ENCODE measurements at regions not wholly inside any gene's neighbourhood (a gene's known extent, or its start where the extent isn't known, plus 50 kb on each side); places are given as distances from the start of the nearest gene placed in this dataset.

DNA sequence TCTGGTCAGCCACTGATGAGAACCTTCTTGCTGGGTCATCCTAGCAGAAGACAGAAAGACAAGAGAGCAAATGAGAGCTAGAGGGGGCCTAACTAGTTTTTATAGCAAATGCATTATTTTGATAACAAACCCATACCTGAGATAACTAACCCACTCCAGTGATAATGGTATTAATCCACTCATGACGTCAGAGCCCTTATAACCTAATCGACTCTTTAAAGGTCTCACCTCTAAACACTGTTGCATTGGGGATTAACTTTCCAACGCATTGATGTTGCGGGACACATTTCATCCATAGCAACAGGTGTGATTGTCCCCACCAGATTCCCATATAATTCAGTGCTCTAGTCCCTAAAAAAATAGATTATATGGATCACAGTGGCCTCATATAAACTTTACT is 312.1 kb downstream of the HTR1B start:
- TF ChIP-seq, protein P1, sequence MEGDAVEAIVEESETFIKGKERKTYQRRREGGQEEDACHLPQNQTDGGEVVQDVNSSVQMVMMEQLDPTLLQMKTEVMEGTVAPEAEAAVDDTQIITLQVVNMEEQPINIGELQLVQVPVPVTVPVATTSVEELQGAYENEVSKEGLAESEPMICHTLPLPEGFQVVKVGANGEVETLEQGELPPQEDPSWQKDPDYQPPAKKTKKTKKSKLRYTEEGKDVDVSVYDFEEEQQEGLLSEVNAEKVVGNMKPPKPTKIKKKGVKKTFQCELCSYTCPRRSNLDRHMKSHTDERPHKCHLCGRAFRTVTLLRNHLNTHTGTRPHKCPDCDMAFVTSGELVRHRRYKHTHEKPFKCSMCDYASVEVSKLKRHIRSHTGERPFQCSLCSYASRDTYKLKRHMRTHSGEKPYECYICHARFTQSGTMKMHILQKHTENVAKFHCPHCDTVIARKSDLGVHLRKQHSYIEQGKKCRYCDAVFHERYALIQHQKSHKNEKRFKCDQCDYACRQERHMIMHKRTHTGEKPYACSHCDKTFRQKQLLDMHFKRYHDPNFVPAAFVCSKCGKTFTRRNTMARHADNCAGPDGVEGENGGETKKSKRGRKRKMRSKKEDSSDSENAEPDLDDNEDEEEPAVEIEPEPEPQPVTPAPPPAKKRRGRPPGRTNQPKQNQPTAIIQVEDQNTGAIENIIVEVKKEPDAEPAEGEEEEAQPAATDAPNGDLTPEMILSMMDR (IDR thresholded peaks at IDR 0.05; ENCODE audit: poor library complexity), result no peak
- TF ChIP-seq EZH2 (IDR thresholded peaks at IDR 0.05; ENCODE audit: borderline replicate concordance) (no peak), EZH2phosphoT487 (IDR thresholded peaks at IDR 0.05; ENCODE audit: low read depth, severe bottlenecking, unreplicated experiment) (no peak)

Measured in hepatocyte (in vitro differentiated cells).